GM23338 (cell line): ENCODE measurements at regions not wholly inside any gene's neighbourhood (a gene's known extent, or its start where the extent isn't known, plus 50 kb on each side); places are given as distances from the start of the nearest gene placed in this dataset.

Source experiments
- ATAC-seq: fragments of 200-7000 bp; cut with Tn5 transposase; 3 replicates; pipeline ENCODE4 v1.9.1; 2020
- DNase-seq: peaks from one replicate; pipeline ENCODE4 v3.0.0-alpha.2; 2015; ENCODE audit warnings: low spot score
- H2AFZ ChIP-seq: fragments of 200-600 bp; sonication (generic); 2 replicates; pipeline ENCODE4 v1.8.0; 2016; ENCODE audit warnings: antibody characterized with exemption, mild to moderate bottlenecking, moderate library complexity
- H3F3A ChIP-seq: fragments of 200-600 bp; sonication (generic); replicated peaks from 2 replicates; pipeline ENCODE4 v1.8.0; 2017; ENCODE audit warnings: antibody characterized with exemption, mixed run types, low read depth
- H3K27ac ChIP-seq: fragments of 200-600 bp; sonication (generic); 2 replicates; pipeline ENCODE4 v1.6.1; 2016; ENCODE audit warnings: low read depth
- H3K27me3 ChIP-seq: fragments of 200-600 bp; sonication (generic); 2 replicates; pipeline ENCODE4 v1.8.0; 2016; ENCODE audit warnings: mild to moderate bottlenecking, mixed run types, moderate library complexity; ENCODE audit not compliant: insufficient read depth
- H3K36me3 ChIP-seq: fragments of 200-600 bp; sonication (generic); 2 replicates; pipeline ENCODE4 v1.8.0; 2016; ENCODE audit warnings: mild to moderate bottlenecking; ENCODE audit not compliant: insufficient read depth
- H3K4me1 ChIP-seq: fragments of 200-600 bp; sonication (generic); 2 replicates; pipeline ENCODE4 v1.8.0; 2016; ENCODE audit warnings: mild to moderate bottlenecking, moderate library complexity; ENCODE audit not compliant: insufficient read depth
- H3K4me2 ChIP-seq: fragments of 200-600 bp; sonication (generic); 2 replicates; pipeline ENCODE4 v1.7.1; 2017; ENCODE audit warnings: mixed run types
- H3K4me3 ChIP-seq: fragments of 200-600 bp; sonication (generic); 2 replicates; pipeline ENCODE4 v1.6.1; 2016; ENCODE audit warnings: mixed run types
- H3K79me2 ChIP-seq: fragments of 200-600 bp; sonication (generic); replicated peaks from 2 replicates; pipeline ENCODE4 v1.8.0; 2017; ENCODE audit warnings: mild to moderate bottlenecking; ENCODE audit not compliant: insufficient read depth
- H3K9me2 ChIP-seq: fragments of 200-600 bp; sonication (generic); 2 replicates; pipeline ENCODE4 v1.8.0; 2017; ENCODE audit not compliant: insufficient read depth
- H4K20me1 ChIP-seq: fragments of 200-600 bp; sonication (generic); replicated peaks from 2 replicates; pipeline ENCODE4 v1.8.0; 2017; ENCODE audit warnings: mild to moderate bottlenecking; ENCODE audit not compliant: insufficient read depth
- H3K27ac Mint-ChIP-seq: 2 replicates; pipeline ENCODE4 v1.8.0; 2020; ENCODE audit warnings: inconsistent platforms, mild to moderate bottlenecking, moderate library complexity, mixed read lengths
- H3K27me3 Mint-ChIP-seq: 3 replicates; pipeline ENCODE4 v1.8.0; 2022; ENCODE audit warnings: low read depth, mild to moderate bottlenecking, moderate library complexity, mixed read lengths, inconsistent platforms; ENCODE audit not compliant: insufficient read depth, poor library complexity
- H3K36me3 Mint-ChIP-seq: 3 replicates; pipeline ENCODE4 v1.8.0; 2021; ENCODE audit warnings: low read depth, mild to moderate bottlenecking, inconsistent platforms, moderate library complexity, mixed read lengths
- H3K4me1 Mint-ChIP-seq: 3 replicates; pipeline ENCODE4 v1.8.0; 2020; ENCODE audit warnings: mild to moderate bottlenecking, inconsistent platforms, mixed read lengths
- H3K4me3 Mint-ChIP-seq: 3 replicates; pipeline ENCODE4 v1.8.0; 2021; ENCODE audit warnings: moderate library complexity, mild to moderate bottlenecking, inconsistent platforms, mixed read lengths
- H3K9me3 Mint-ChIP-seq: 3 replicates; pipeline ENCODE4 v1.8.0; 2020; ENCODE audit warnings: moderate library complexity, mild to moderate bottlenecking, inconsistent platforms, mixed read lengths
- CREB1 ChIP-seq: fragments of 250-450 bp; sonication (Bioruptor Pico); IDR thresholded peaks from 2 replicates; pipeline ENCODE4 v1.5.0; 2020; ENCODE audit warnings: low read depth, mild to moderate bottlenecking, moderate library complexity
- EZH2 ChIP-seq: fragments of 200-600 bp; sonication (generic); IDR thresholded peaks from one replicate; pipeline ENCODE4 v1.8.0; 2017; ENCODE audit warnings: antibody characterized with exemption, mild to moderate bottlenecking, low read depth; ENCODE audit not compliant: unreplicated experiment
- EZH2phosphoT487 ChIP-seq: fragments of 200-600 bp; sonication (generic); IDR thresholded peaks from one replicate; pipeline ENCODE4 v1.8.1; 2018; ENCODE audit warnings: antibody characterized with exemption; ENCODE audit not compliant: unreplicated experiment
- JUNB ChIP-seq: IDR thresholded peaks from one replicate; pipeline ENCODE4 v1.6.1; 2016; ENCODE audit warnings: antibody characterized with exemption; ENCODE audit not compliant: unreplicated experiment
- POLR2AphosphoS5 ChIP-seq: IDR thresholded peaks from 2 replicates; pipeline ENCODE4 v1.6.1; 2016; ENCODE audit warnings: antibody characterized with exemption, low read depth
- ZNF114 ChIP-seq: fragments of 250-450 bp; sonication (Bioruptor Pico); IDR thresholded peaks from 2 replicates; pipeline ENCODE4 v1.5.0; 2020; ENCODE audit warnings: mild to moderate bottlenecking, moderate library complexity
- TF ChIP-seq, protein P1 (sequence below), 2 experiments: fragments of 200-600 bp in 1 of 2; sonication (generic) in 1 of 2; conservative IDR thresholded peaks; 2 replicates each; pipeline versions ENCODE4 v1.5.1 to v1.6.1; 2016 to 2017; ENCODE audit warnings: antibody characterized with exemption in 2 of 2, low read depth in 2 of 2, mild to moderate bottlenecking in 2 of 2, moderate library complexity in 1 of 2
- TF ChIP-seq, protein P2 (sequence below): IDR thresholded peaks from one replicate; pipeline ENCODE4 v1.6.1; 2018; ENCODE audit warnings: antibody characterized with exemption; ENCODE audit not compliant: unreplicated experiment
- TF ChIP-seq, protein P3 (sequence below): fragments of 250-450 bp; sonication (Bioruptor Pico); IDR thresholded peaks from 2 replicates; pipeline ENCODE4 v1.5.0; 2020; ENCODE audit warnings: mild to moderate bottlenecking, moderate library complexity
- TF ChIP-seq, protein P4 (sequence below): IDR thresholded peaks from 2 replicates; pipeline ENCODE4 v1.6.1; 2016; ENCODE audit warnings: antibody characterized with exemption

DNA sequence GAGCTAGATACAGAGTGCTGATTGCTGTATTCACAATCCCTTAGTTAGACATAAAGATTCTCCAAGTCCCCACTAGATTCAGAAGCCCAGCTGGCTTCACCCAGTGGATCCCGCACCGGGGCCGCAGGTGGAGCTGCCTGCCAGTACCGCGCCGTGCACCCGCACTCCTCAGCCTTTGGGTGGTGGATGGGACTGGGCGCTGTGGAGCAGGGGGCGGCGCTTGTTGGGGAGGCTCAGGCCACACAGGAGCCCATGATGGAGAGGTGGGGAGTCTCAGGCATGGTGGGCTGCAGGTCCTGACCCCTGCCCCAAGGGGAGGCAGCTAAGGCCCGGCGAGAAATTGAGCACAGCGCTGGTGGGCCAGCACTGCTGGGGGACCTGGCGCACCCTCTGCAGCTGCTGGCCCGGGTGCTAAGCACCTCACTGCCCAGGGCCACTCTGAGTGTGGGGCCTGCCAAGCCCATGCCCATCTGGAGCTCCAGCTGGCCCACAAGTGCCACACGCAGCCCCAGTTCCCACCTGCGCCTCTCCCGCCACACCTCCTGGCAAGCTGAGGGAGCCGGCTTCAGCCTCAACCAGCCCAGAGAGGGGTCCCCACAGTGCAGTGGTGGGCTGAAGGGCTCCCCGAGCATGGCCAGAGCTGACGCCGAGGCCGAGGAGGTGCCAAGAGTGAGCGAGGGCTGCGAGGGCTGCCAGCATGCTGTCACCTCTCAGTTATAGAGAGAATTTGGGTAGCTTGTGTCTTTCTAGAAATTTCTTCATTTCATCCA, 417.6 kb downstream of the METTL15 start:
- Histone ChIP-seq H4K20me1 (no peaks in the 10 kb centered on the region), H3K27me3 (no peaks in the 10 kb centered on the region), H3K4me1 (no peaks in the 10 kb centered on the region), H2AFZ (no peak overlapping the region), H3K4me2 (no peak overlapping the region), H3K4me3 (no peak overlapping the region), H3K36me3 (no peaks in the 10 kb centered on the region), H3K27ac (no peak overlapping the region), H3K79me2 (no peaks in the 10 kb centered on the region), H3F3A (no peaks in the 10 kb centered on the region), H3K9me2 (peaks cover 6% of the 10 kb centered on the region; the same call in 1 of the 2 replicates)
- Mint-ChIP-seq H3K27me3 (no peaks in the 10 kb centered on the region), H3K4me1 (no peaks in the 10 kb centered on the region), H3K27ac (no peak overlapping the region), H3K36me3 (peaks cover 26% of the 10 kb centered on the region), H3K9me3 (peaks cover 26% of the 10 kb centered on the region), H3K4me3 (no peak overlapping the region)
- DNase-seq (no peak), ATAC-seq (no peak)
- TF ChIP-seq, protein P1, sequence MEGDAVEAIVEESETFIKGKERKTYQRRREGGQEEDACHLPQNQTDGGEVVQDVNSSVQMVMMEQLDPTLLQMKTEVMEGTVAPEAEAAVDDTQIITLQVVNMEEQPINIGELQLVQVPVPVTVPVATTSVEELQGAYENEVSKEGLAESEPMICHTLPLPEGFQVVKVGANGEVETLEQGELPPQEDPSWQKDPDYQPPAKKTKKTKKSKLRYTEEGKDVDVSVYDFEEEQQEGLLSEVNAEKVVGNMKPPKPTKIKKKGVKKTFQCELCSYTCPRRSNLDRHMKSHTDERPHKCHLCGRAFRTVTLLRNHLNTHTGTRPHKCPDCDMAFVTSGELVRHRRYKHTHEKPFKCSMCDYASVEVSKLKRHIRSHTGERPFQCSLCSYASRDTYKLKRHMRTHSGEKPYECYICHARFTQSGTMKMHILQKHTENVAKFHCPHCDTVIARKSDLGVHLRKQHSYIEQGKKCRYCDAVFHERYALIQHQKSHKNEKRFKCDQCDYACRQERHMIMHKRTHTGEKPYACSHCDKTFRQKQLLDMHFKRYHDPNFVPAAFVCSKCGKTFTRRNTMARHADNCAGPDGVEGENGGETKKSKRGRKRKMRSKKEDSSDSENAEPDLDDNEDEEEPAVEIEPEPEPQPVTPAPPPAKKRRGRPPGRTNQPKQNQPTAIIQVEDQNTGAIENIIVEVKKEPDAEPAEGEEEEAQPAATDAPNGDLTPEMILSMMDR (conservative IDR thresholded peaks at IDR 0.05; ENCODE audit: low read depth in 2 of 2) = no peak
- TF ChIP-seq, protein P2, sequence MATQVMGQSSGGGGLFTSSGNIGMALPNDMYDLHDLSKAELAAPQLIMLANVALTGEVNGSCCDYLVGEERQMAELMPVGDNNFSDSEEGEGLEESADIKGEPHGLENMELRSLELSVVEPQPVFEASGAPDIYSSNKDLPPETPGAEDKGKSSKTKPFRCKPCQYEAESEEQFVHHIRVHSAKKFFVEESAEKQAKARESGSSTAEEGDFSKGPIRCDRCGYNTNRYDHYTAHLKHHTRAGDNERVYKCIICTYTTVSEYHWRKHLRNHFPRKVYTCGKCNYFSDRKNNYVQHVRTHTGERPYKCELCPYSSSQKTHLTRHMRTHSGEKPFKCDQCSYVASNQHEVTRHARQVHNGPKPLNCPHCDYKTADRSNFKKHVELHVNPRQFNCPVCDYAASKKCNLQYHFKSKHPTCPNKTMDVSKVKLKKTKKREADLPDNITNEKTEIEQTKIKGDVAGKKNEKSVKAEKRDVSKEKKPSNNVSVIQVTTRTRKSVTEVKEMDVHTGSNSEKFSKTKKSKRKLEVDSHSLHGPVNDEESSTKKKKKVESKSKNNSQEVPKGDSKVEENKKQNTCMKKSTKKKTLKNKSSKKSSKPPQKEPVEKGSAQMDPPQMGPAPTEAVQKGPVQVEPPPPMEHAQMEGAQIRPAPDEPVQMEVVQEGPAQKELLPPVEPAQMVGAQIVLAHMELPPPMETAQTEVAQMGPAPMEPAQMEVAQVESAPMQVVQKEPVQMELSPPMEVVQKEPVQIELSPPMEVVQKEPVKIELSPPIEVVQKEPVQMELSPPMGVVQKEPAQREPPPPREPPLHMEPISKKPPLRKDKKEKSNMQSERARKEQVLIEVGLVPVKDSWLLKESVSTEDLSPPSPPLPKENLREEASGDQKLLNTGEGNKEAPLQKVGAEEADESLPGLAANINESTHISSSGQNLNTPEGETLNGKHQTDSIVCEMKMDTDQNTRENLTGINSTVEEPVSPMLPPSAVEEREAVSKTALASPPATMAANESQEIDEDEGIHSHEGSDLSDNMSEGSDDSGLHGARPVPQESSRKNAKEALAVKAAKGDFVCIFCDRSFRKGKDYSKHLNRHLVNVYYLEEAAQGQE = no peak
- no peak for TF ChIP-seq JUNB
- TF ChIP-seq CREB1 = no peak
- TF ChIP-seq, protein P3, sequence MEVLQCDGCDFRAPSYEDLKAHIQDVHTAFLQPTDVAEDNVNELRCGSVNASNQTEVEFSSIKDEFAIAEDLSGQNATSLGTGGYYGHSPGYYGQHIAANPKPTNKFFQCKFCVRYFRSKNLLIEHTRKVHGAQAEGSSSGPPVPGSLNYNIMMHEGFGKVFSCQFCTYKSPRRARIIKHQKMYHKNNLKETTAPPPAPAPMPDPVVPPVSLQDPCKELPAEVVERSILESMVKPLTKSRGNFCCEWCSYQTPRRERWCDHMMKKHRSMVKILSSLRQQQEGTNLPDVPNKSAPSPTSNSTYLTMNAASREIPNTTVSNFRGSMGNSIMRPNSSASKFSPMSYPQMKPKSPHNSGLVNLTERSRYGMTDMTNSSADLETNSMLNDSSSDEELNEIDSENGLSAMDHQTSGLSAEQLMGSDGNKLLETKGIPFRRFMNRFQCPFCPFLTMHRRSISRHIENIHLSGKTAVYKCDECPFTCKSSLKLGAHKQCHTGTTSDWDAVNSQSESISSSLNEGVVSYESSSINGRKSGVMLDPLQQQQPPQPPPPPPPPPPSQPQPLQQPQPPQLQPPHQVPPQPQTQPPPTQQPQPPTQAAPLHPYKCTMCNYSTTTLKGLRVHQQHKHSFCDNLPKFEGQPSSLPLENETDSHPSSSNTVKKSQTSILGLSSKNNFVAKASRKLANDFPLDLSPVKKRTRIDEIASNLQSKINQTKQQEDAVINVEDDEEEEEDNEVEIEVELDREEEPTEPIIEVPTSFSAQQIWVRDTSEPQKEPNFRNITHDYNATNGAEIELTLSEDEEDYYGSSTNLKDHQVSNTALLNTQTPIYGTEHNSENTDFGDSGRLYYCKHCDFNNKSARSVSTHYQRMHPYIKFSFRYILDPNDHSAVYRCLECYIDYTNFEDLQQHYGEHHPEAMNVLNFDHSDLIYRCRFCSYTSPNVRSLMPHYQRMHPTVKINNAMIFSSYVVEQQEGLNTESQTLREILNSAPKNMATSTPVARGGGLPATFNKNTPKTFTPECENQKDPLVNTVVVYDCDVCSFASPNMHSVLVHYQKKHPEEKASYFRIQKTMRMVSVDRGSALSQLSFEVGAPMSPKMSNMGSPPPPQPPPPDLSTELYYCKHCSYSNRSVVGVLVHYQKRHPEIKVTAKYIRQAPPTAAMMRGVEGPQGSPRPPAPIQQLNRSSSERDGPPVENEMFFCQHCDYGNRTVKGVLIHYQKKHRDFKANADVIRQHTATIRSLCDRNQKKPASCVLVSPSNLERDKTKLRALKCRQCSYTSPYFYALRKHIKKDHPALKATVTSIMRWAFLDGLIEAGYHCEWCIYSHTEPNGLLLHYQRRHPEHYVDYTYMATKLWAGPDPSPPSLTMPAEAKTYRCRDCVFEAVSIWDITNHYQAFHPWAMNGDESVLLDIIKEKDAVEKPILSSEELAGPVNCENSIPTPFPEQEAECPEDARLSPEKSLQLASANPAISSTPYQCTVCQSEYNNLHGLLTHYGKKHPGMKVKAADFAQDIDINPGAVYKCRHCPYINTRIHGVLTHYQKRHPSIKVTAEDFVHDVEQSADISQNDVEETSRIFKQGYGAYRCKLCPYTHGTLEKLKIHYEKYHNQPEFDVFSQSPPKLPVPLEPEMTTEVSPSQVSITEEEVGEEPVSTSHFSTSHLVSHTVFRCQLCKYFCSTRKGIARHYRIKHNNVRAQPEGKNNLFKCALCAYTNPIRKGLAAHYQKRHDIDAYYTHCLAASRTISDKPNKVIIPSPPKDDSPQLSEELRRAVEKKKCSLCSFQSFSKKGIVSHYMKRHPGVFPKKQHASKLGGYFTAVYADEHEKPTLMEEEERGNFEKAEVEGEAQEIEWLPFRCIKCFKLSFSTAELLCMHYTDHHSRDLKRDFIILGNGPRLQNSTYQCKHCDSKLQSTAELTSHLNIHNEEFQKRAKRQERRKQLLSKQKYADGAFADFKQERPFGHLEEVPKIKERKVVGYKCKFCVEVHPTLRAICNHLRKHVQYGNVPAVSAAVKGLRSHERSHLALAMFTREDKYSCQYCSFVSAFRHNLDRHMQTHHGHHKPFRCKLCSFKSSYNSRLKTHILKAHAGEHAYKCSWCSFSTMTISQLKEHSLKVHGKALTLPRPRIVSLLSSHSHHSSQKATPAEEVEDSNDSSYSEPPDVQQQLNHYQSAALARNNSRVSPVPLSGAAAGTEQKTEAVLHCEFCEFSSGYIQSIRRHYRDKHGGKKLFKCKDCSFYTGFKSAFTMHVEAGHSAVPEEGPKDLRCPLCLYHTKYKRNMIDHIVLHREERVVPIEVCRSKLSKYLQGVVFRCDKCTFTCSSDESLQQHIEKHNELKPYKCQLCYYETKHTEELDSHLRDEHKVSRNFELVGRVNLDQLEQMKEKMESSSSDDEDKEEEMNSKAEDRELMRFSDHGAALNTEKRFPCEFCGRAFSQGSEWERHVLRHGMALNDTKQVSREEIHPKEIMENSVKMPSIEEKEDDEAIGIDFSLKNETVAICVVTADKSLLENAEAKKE (CRISPR knock-in tag) = no peak
- TF ChIP-seq EZH2phosphoT487 = no peak
- TF ChIP-seq EZH2 = no peak
- no peak for TF ChIP-seq ZNF114 (CRISPR knock-in tag)
- TF ChIP-seq, protein P4, sequence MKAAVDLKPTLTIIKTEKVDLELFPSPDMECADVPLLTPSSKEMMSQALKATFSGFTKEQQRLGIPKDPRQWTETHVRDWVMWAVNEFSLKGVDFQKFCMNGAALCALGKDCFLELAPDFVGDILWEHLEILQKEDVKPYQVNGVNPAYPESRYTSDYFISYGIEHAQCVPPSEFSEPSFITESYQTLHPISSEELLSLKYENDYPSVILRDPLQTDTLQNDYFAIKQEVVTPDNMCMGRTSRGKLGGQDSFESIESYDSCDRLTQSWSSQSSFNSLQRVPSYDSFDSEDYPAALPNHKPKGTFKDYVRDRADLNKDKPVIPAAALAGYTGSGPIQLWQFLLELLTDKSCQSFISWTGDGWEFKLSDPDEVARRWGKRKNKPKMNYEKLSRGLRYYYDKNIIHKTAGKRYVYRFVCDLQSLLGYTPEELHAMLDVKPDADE = no peak
- no peak for TF ChIP-seq POLR2AphosphoS5
